HCT116 (cell line): ENCODE measurements at regions not wholly inside any gene's neighbourhood (a gene's known extent, or its start where the extent isn't known, plus 50 kb on each side); places are given as distances from the start of the nearest gene placed in this dataset.

Source experiments
- ATAC-seq: fragments of 200-7000 bp; cut with Tn5 transposase; 2 replicates; pipeline ENCODE4 v1.9.1; 2020; ENCODE audit warnings: mild to moderate bottlenecking, moderate library complexity
- BruUV-seq: library from RNA; stranded (reverse); fragments of 400-500 nt; replicated peaks from 2 replicates; lab custom pipeline; 2021; lab: Mats Ljungman, UMichigan
- CTCF ChIA-PET: fragments of 300-600 bp; sonication (Branson Sonifier 250); formaldehyde crosslinking; loops from one replicate; lab custom pipeline; 2021; ENCODE audit warnings: antibody characterized with exemption; lab: Charles Lee
- POLR2A ChIA-PET: fragments of 300-600, 350-600 bp; sonication (Branson Sonifier 250); formaldehyde crosslinking; loops from one replicate; lab custom pipeline; 2021; ENCODE audit warnings: antibody characterized with exemption; lab: Charles Lee
- RAD21 ChIA-PET, 2 experiments: fragments of 300-600 bp; sonication (Branson Sonifier 250); formaldehyde crosslinking; loops; one replicate each; lab custom pipeline; 2023; ENCODE audit warnings: low total read pairs in 2 of 2; ENCODE audit not compliant: uncharacterized antibody in 2 of 2, unreplicated experiment in 2 of 2, low non-redundant PET in 1 of 2; lab: Charles Lee
- DNase-seq: peaks from one replicate; pipeline ENCODE4 v3.0.0-alpha.2; 2010; ENCODE audit warnings: low read depth, low spot score
- H2AFZ ChIP-seq: fragments of 200-600 bp; shearing (Covaris generic), sonication (generic); 2 replicates; pipeline ENCODE4 v1.6.1; 2017; ENCODE audit warnings: low read depth, mixed run types, mixed read lengths, antibody characterized with exemption, low read length; ENCODE audit not compliant: poor library complexity, severe bottlenecking
- H3K27ac ChIP-seq: 2 replicates; pipeline ENCODE4 v1.5.1; 2012; ENCODE audit warnings: low read depth, low read length
- H3K27me3 ChIP-seq: fragments of 200-600 bp; sonication (generic); 2 replicates; pipeline ENCODE4 v1.6.1; 2016; ENCODE audit warnings: mixed run types, low read length, mixed read lengths; ENCODE audit not compliant: insufficient read depth
- H3K36me3 ChIP-seq, 2 experiments: fragments of 200-500 bp in 1 of 2; fragments of 200-600 bp in 1 of 2; sonication (Bioruptor generic) in 1 of 2; sonication (generic) in 1 of 2; 2 replicates each; pipeline versions ENCODE4 v1.5.1 to v1.6.1; 2014 to 2016; ENCODE audit warnings: low read length in 2 of 2, inconsistent platforms in 1 of 2, mixed read lengths in 1 of 2, mixed run types in 1 of 2; ENCODE audit not compliant: insufficient read depth in 2 of 2, control insufficient read depth in 1 of 2
- H3K4me1 ChIP-seq, 2 experiments: fragments of 200-600 bp in 1 of 2; sonication (generic) in 1 of 2; 2 replicates each; pipeline versions ENCODE4 v1.5.1 to v1.6.1; 2012 to 2017; ENCODE audit warnings: low read length in 2 of 2, inconsistent platforms in 1 of 2, mild to moderate bottlenecking in 1 of 2, mixed read lengths in 1 of 2, mixed run types in 1 of 2, moderate library complexity in 1 of 2; ENCODE audit not compliant: insufficient read depth in 2 of 2, control insufficient read depth in 1 of 2
- H3K4me2 ChIP-seq: fragments of 200-600 bp; sonication (generic); 2 replicates; pipeline ENCODE4 v1.6.1; 2017; ENCODE audit warnings: mixed run types, low read length, mixed read lengths
- H3K4me3 ChIP-seq, 2 experiments: fragments of 200-600 bp in 1 of 2; sonication (generic) in 1 of 2; replicated peaks in 1 of 2; 2 replicates each; pipeline ENCODE4 v1.5.1; 2011 to 2016; ENCODE audit warnings: low read length in 2 of 2, control low read depth in 1 of 2, low read depth in 1 of 2, mild to moderate bottlenecking in 1 of 2, mixed read lengths in 1 of 2, mixed run types in 1 of 2
- H3K79me2 ChIP-seq: fragments of 200-600 bp; sonication (generic); 2 replicates; pipeline ENCODE4 v1.6.1; 2017; ENCODE audit warnings: mild to moderate bottlenecking, mixed run types, low read length, moderate library complexity, mixed read lengths; ENCODE audit not compliant: insufficient read depth
- H3K9ac ChIP-seq: fragments of 200-600 bp; sonication (generic); 2 replicates; pipeline ENCODE4 v1.6.1; 2016; ENCODE audit warnings: low read length, mixed read lengths
- H3K9me2 ChIP-seq: fragments of 200-600 bp; sonication (generic), shearing (Covaris generic); 2 replicates; pipeline ENCODE4 v1.6.1; 2017; ENCODE audit warnings: mixed run types, mild to moderate bottlenecking, moderate library complexity; ENCODE audit not compliant: insufficient read depth
- H3K9me3 ChIP-seq, 2 experiments: fragments of 200-500 bp in 1 of 2; fragments of 200-600 bp in 1 of 2; sonication (Bioruptor generic) in 1 of 2; sonication (generic) in 1 of 2; 2 replicates each; pipeline ENCODE4 v1.6.1; 2014 to 2017; ENCODE audit warnings: low read length in 2 of 2, mixed read lengths in 2 of 2, inconsistent platforms in 1 of 2, low read depth in 1 of 2, mild to moderate bottlenecking in 1 of 2, mixed run types in 1 of 2, moderate library complexity in 1 of 2; ENCODE audit not compliant: control insufficient read depth in 1 of 2, insufficient read depth in 1 of 2
- H4K20me1 ChIP-seq: fragments of 200-600 bp; sonication (generic), shearing (Covaris generic); 2 replicates; pipeline ENCODE4 v1.6.1; 2017; ENCODE audit warnings: mixed run types, mild to moderate bottlenecking, moderate library complexity; ENCODE audit not compliant: insufficient read depth
- CBX3 ChIP-seq: IDR thresholded peaks from 2 replicates; pipeline ENCODE4 v1.6.1; 2012; ENCODE audit warnings: low read depth
- CEBPB ChIP-seq: IDR thresholded peaks from 2 replicates; pipeline ENCODE4 v1.6.1; 2012; ENCODE audit warnings: low read depth
- CTCF ChIP-seq, 3 experiments: fragments of 200-600 bp in 1 of 3; sonication (generic) in 1 of 3; IDR thresholded peaks in 2 of 3; conservative IDR thresholded peaks in 1 of 3; 2 replicates each; pipeline ENCODE4 v1.5.1; 2012 to 2017; ENCODE audit warnings: low read depth in 2 of 3, low read length in 2 of 3, antibody characterized with exemption in 1 of 3, borderline replicate concordance in 1 of 3, control low read depth in 1 of 3, mild to moderate bottlenecking in 1 of 3, mixed read lengths in 1 of 3, mixed run types in 1 of 3, moderate library complexity in 1 of 3; ENCODE audit not compliant: insufficient read depth in 1 of 3
- ELF1 ChIP-seq: IDR thresholded peaks from 2 replicates; pipeline ENCODE4 v1.6.1; 2012; ENCODE audit warnings: low read depth, borderline replicate concordance
- EZH2phosphoT487 ChIP-seq: fragments of 200-600 bp; IDR thresholded peaks from 2 replicates; pipeline ENCODE4 v1.6.1; 2018; ENCODE audit warnings: antibody characterized with exemption, borderline replicate concordance
- JUND ChIP-seq: IDR thresholded peaks from 2 replicates; pipeline ENCODE4 v1.6.1; 2012
- MAX ChIP-seq: IDR thresholded peaks from 2 replicates; pipeline ENCODE4 v1.6.1; 2012
- POLR2A ChIP-seq: IDR thresholded peaks from 2 replicates; pipeline ENCODE4 v1.7.0; 2011; ENCODE audit warnings: borderline replicate concordance; ENCODE audit not compliant: insufficient read depth, insufficient read length; ENCODE audit errors: extremely low read depth
- SIN3A ChIP-seq: IDR thresholded peaks from 2 replicates; pipeline ENCODE4 v1.6.1; 2012; ENCODE audit warnings: low read depth
- SP1 ChIP-seq: IDR thresholded peaks from 2 replicates; pipeline ENCODE4 v1.6.1; 2012; ENCODE audit warnings: low read depth
- SRF ChIP-seq: IDR thresholded peaks from 2 replicates; pipeline ENCODE4 v1.6.1; 2012; ENCODE audit warnings: low read depth
- TCF7L2 ChIP-seq: IDR thresholded peaks from 2 replicates; pipeline ENCODE4 v1.7.0; 2011; ENCODE audit warnings: borderline replicate concordance, inconsistent platforms; ENCODE audit not compliant: insufficient read depth, insufficient read length; ENCODE audit errors: extremely low read depth
- YY1 ChIP-seq: IDR thresholded peaks from 2 replicates; pipeline ENCODE4 v1.6.1; 2011; ENCODE audit warnings: low read length, low read depth, moderate library complexity, mild to moderate bottlenecking; ENCODE audit not compliant: insufficient replicate concordance; ENCODE audit errors: extremely low read depth
- ZBTB33 ChIP-seq: IDR thresholded peaks from 2 replicates; pipeline ENCODE4 v1.6.1; 2011; ENCODE audit warnings: mild to moderate bottlenecking, low read length, moderate library complexity; ENCODE audit not compliant: insufficient replicate concordance; ENCODE audit errors: extremely low read depth
- ZNF274 ChIP-seq: fragments of 200-500 bp; sonication (Bioruptor generic); IDR thresholded peaks from 2 replicates; pipeline ENCODE4 v1.6.1; 2014; ENCODE audit warnings: mild to moderate bottlenecking, low read depth, low read length, inconsistent platforms
- intact Hi-C: fragments of 100-400 bp; cut with micrococcal nuclease; formaldehyde crosslinking; loops from 2 replicates; pipeline ENCODE4 v1.10.0; 2022
- TF ChIP-seq, protein P1 (sequence below): IDR thresholded peaks from 2 replicates; pipeline ENCODE4 v1.6.1; 2012
- TF ChIP-seq, protein P2 (sequence below): IDR thresholded peaks from 2 replicates; pipeline ENCODE4 v1.6.1; 2012; ENCODE audit warnings: low read depth

DNA sequence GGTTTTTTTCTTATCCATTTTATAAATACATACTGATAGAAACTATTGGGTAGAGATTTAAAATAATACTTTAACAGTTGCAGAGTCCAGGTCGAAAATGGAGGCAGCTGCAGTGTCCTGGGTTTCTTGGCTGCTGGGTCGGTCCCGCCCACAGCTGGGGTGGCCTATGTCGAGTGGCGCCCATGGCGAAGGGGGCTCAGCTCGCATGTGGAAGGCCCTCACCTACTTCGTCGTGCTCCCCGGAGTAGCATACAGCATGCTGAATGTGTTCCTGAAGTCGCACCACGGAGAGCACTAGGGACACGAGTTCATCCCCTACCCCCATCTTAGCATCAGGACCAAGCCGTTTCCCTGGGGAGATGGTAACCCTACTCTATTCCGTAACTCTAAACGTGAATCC lies 1304.9 kb upstream of the ADGRL2 start:
- ATAC-seq, result no peak
- CTCF ChIA-PET, result no interaction called here
- Histone ChIP-seq H3K4me1 (no peaks in the 10 kb centered on the region), H3K9me3 (no peaks in the 10 kb centered on the region), H2AFZ (no peak overlapping the region), H3K27me3 (no peaks in the 10 kb centered on the region), H3K4me2 (no peak overlapping the region), H4K20me1 (no peaks in the 10 kb centered on the region), H3K79me2 (no peaks in the 10 kb centered on the region), H3K9ac (no peak overlapping the region), H3K4me3 (no peak overlapping the region), H3K36me3 (no peaks in the 10 kb centered on the region), H3K9me2 (no peaks in the 10 kb centered on the region), H3K27ac (no peak overlapping the region)
- intact Hi-C loops, result no loop called here
- DNase-seq, result no peak
- POLR2A ChIA-PET, result no interaction called here
- RAD21 ChIA-PET, result no interaction called here
- TF ChIP-seq, protein P1, sequence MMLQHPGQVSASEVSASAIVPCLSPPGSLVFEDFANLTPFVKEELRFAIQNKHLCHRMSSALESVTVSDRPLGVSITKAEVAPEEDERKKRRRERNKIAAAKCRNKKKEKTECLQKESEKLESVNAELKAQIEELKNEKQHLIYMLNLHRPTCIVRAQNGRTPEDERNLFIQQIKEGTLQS, result no peak
- TF ChIP-seq MAX (no peak), POLR2A (no peak), CEBPB (no peak), SIN3A (no peak), YY1 (no peak), CBX3 (no peak), ELF1 (no peak), ZNF274 (no peak), SP1 (no peak), ZBTB33 (no peak), SRF (no peak), EZH2phosphoT487 (no peak), TCF7L2 (no peak), JUND (no peak), CTCF (IDR thresholded peaks at IDR 0.05 in 2 of 3, conservative IDR thresholded peaks at IDR 0.05 in 1 of 3; ENCODE audit: borderline replicate concordance in 1 of 3, insufficient read depth in 1 of 3, low read depth in 2 of 3, low read length in 2 of 3) (no peak)
- TF ChIP-seq, protein P2, sequence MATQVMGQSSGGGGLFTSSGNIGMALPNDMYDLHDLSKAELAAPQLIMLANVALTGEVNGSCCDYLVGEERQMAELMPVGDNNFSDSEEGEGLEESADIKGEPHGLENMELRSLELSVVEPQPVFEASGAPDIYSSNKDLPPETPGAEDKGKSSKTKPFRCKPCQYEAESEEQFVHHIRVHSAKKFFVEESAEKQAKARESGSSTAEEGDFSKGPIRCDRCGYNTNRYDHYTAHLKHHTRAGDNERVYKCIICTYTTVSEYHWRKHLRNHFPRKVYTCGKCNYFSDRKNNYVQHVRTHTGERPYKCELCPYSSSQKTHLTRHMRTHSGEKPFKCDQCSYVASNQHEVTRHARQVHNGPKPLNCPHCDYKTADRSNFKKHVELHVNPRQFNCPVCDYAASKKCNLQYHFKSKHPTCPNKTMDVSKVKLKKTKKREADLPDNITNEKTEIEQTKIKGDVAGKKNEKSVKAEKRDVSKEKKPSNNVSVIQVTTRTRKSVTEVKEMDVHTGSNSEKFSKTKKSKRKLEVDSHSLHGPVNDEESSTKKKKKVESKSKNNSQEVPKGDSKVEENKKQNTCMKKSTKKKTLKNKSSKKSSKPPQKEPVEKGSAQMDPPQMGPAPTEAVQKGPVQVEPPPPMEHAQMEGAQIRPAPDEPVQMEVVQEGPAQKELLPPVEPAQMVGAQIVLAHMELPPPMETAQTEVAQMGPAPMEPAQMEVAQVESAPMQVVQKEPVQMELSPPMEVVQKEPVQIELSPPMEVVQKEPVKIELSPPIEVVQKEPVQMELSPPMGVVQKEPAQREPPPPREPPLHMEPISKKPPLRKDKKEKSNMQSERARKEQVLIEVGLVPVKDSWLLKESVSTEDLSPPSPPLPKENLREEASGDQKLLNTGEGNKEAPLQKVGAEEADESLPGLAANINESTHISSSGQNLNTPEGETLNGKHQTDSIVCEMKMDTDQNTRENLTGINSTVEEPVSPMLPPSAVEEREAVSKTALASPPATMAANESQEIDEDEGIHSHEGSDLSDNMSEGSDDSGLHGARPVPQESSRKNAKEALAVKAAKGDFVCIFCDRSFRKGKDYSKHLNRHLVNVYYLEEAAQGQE, result no peak
- no TSS peak for BruUV-seq
